ENCODE measurements at regions not wholly inside any gene's neighbourhood (a gene's known extent, or its start where the extent isn't known, plus 50 kb on each side); places are given as distances from the start of the nearest gene placed in this dataset.

- TF ChIP-seq CTCF (IDR thresholded peaks at IDR 0.05) (no peak), POLR2AphosphoS5 (IDR thresholded peaks at IDR 0.05) (no peak), POLR2A (IDR thresholded peaks at IDR 0.05) (no peak)
These were observed 387.8 kb downstream of the PRR32 start for GRCh38 chrX:127207326-127207725.

All from prostate gland (tissue), 2 donors.